Smooth muscle cell (in vitro differentiated cells): ENCODE measurements at regions not wholly inside any gene's neighbourhood (a gene's known extent, or its start where the extent isn't known, plus 50 kb on each side); places are given as distances from the start of the nearest gene placed in this dataset.

ENCODE experiments used
- DNase-seq: peaks from one replicate; lab custom pipeline; 2025; ENCODE audit not compliant: unreplicated experiment; lab: John Stamatoyannopoulos, UW
- H2AFZ ChIP-seq: fragments of 200-600 bp; sonication (generic); 2 replicates; pipeline ENCODE4 v1.6.0; 2016; ENCODE audit warnings: antibody characterized with exemption, low read depth, mild to moderate bottlenecking
- H3F3A ChIP-seq: fragments of 200-600 bp; sonication (generic); 2 replicates; pipeline ENCODE4 v1.6.0; 2017; ENCODE audit warnings: antibody characterized with exemption, low read depth
- H3K27ac ChIP-seq: fragments of 200-600 bp; sonication (generic); 2 replicates; pipeline ENCODE4 v1.5.1; 2016; ENCODE audit warnings: low read depth, mild to moderate bottlenecking
- H3K27me3 ChIP-seq: fragments of 200-600 bp; sonication (generic); 2 replicates; pipeline ENCODE4 v1.6.1; 2016; ENCODE audit warnings: low read depth, mild to moderate bottlenecking
- H3K36me3 ChIP-seq: fragments of 200-600 bp; sonication (generic); 2 replicates; pipeline ENCODE4 v1.5.1; 2016; ENCODE audit warnings: low read depth
- H3K4me1 ChIP-seq: fragments of 200-600 bp; sonication (generic); 2 replicates; pipeline ENCODE4 v1.5.1; 2016; ENCODE audit warnings: low read depth
- H3K4me2 ChIP-seq: fragments of 200-600 bp; sonication (generic); 2 replicates; pipeline ENCODE4 v1.6.0; 2016; ENCODE audit warnings: mild to moderate bottlenecking
- H3K4me3 ChIP-seq: fragments of 200-600 bp; sonication (generic); 2 replicates; pipeline ENCODE4 v1.5.1; 2016; ENCODE audit warnings: mild to moderate bottlenecking
- H3K79me2 ChIP-seq: fragments of 200-600 bp; sonication (generic); 2 replicates; pipeline ENCODE4 v1.6.0; 2016; ENCODE audit warnings: low read depth, mild to moderate bottlenecking
- H3K9ac ChIP-seq: fragments of 200-600 bp; sonication (generic); 2 replicates; pipeline ENCODE4 v1.6.0; 2016; ENCODE audit warnings: low read depth
- H3K9me3 ChIP-seq: fragments of 200-600 bp; sonication (generic); replicated peaks from 2 replicates; pipeline ENCODE4 v1.5.1; 2016; ENCODE audit warnings: low read depth
- H4K20me1 ChIP-seq: fragments of 200-600 bp; sonication (generic); 2 replicates; pipeline ENCODE4 v1.6.0; 2016; ENCODE audit warnings: low read depth
- WGBS: methylation state at CpG from one replicate; pipeline ENCODE4 v1.1.7; 2016; ENCODE audit warnings: low lambda C conversion rate; 5-methylcytosine and 5-hydroxymethylcytosine counted together
- TF ChIP-seq, protein P1 (sequence below): fragments of 200-600 bp; sonication (generic); IDR thresholded peaks from 2 replicates; pipeline ENCODE4 v1.5.1; 2017; ENCODE audit warnings: borderline replicate concordance, mild to moderate bottlenecking, antibody characterized with exemption; ENCODE audit not compliant: insufficient read depth, poor library complexity, severe bottlenecking

DNA sequence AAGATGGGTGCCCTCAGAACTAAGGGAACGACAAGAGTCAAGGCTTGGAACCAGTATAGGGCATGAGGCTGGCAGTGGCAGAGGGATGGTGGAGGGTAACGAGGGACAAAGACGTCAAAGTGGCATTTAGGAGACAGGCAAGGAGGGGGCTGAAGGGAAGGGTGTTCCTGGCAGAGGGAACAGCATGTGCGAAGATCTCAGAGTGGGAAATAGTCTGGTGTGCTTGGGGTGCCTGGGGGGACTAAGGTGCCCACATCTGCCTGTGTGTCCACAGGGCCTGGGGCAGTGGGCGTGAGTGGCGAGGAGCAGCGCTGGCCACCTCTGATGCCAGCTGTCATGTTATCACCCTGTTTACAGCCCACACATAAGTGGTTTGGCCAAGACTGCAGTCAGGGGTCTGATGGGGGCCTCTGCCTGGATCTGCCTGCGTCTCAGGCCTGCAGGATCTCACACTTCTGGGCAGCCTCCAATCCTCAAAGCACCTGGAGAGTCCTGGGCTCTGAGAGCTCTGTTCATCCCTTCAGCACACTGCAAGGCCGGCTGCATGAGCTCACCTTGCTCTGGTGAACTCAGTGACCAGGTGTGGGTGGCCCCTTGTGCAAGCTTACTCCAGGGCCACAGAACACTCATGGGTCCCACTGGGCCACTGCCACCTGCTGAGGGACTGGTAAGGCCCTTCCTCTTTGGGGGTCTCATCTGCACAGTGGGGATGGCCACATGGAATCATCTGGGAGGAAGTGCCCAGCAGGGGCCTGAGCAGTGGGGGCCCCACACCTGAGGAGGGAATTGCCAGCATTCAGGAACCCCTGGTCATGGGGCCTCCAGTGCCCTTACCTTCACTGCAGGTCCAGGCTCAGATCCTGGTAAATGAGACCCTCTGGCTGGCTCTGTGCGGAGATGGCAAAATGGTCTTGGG is 89.7 kb upstream of the SHISAL1 start:
- no peak overlapping the region for H3K9ac ChIP-seq
- no peaks in the 10 kb centered on the region for H3K9me3 ChIP-seq
- H3K27ac ChIP-seq, result no peak overlapping the region
- 95% methylated on average over 10 of the region's 10 CpGs for WGBS
- H3K36me3 ChIP-seq, result no peaks in the 10 kb centered on the region
- no peak overlapping the region for H3K4me2 ChIP-seq
- no peaks in the 10 kb centered on the region for H3K79me2 ChIP-seq
- no peaks in the 10 kb centered on the region for H3F3A ChIP-seq
- no peak overlapping the region for H3K4me3 ChIP-seq
- H4K20me1 ChIP-seq, result no peaks in the 10 kb centered on the region
- no peak overlapping the region for H2AFZ ChIP-seq
- no peaks in the 10 kb centered on the region for H3K27me3 ChIP-seq
- TF ChIP-seq, protein P1, sequence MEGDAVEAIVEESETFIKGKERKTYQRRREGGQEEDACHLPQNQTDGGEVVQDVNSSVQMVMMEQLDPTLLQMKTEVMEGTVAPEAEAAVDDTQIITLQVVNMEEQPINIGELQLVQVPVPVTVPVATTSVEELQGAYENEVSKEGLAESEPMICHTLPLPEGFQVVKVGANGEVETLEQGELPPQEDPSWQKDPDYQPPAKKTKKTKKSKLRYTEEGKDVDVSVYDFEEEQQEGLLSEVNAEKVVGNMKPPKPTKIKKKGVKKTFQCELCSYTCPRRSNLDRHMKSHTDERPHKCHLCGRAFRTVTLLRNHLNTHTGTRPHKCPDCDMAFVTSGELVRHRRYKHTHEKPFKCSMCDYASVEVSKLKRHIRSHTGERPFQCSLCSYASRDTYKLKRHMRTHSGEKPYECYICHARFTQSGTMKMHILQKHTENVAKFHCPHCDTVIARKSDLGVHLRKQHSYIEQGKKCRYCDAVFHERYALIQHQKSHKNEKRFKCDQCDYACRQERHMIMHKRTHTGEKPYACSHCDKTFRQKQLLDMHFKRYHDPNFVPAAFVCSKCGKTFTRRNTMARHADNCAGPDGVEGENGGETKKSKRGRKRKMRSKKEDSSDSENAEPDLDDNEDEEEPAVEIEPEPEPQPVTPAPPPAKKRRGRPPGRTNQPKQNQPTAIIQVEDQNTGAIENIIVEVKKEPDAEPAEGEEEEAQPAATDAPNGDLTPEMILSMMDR, result no peak
- H3K4me1 ChIP-seq, result no peaks in the 10 kb centered on the region
- no peak for DNase-seq

DNA sequence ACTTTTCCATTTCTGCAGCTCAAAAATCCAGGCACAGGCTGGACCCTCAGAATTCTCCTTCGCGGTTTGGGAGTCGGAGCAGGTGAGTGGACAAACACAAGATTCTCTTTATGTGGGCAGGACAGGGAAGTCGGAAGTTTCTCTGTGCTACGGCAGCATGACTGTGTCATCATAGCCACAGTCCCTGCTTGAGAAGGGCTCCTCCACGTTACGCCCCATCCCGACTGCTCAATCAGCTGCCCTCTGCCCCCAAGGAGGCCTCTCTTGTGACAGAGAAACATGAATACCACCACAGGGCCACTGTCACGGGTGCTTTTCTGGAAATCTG is 89.0 kb upstream of the SHISAL1 start:
- WGBS, result 82% methylated on average over 9 of the region's 9 CpGs
- Histone ChIP-seq H2AFZ (no peak overlapping the region), H3K4me3 (no peak overlapping the region), H3K4me1 (no peaks in the 10 kb centered on the region), H3K79me2 (no peaks in the 10 kb centered on the region), H3K9ac (no peak overlapping the region), H3K36me3 (no peaks in the 10 kb centered on the region), H3K27me3 (no peaks in the 10 kb centered on the region), H4K20me1 (no peaks in the 10 kb centered on the region), H3K27ac (no peak overlapping the region), H3F3A (no peaks in the 10 kb centered on the region), H3K9me3 (no peaks in the 10 kb centered on the region), H3K4me2 (no peak overlapping the region)
- no peak for DNase-seq
- TF ChIP-seq, protein P1, result no peak

DNA sequence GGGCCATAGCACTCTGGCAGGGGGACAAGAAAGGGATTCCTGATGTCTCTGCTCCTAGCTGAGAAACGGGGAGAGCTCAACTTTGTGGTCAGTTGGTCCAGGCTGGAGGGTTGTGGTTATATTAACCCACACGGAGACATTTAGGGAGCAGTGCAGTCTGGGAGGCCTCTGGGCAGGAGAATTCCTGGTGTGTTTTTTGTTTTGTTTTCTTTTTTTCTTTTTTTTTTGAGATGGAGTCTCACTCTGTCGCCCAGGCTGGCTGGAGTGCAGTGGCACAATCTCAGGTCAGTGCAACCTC is 88.0 kb upstream of the SHISAL1 start:
- Histone ChIP-seq H3K27ac (no peak overlapping the region), H3F3A (no peaks in the 10 kb centered on the region), H3K9me3 (no peaks in the 10 kb centered on the region), H3K4me2 (no peak overlapping the region), H4K20me1 (no peaks in the 10 kb centered on the region), H3K36me3 (no peaks in the 10 kb centered on the region), H3K79me2 (no peaks in the 10 kb centered on the region), H3K4me1 (no peaks in the 10 kb centered on the region), H2AFZ (no peak overlapping the region), H3K9ac (no peak overlapping the region), H3K27me3 (no peaks in the 10 kb centered on the region), H3K4me3 (no peak overlapping the region)
- no peak for DNase-seq
- 22% methylated on average over 2 of the region's 3 CpGs for WGBS
- TF ChIP-seq, protein P1, result no peak
